Activated CD8-positive, alpha-beta memory T cell treated with anti-CD3 and anti-CD28 coated beads for 48 hours (primary cell): ENCODE measurements at regions not wholly inside any gene's neighbourhood (a gene's known extent, or its start where the extent isn't known, plus 50 kb on each side); places are given as distances from the start of the nearest gene placed in this dataset.
"Not testable (repeated sequence)": the region's sequence is repeated elsewhere in the genome, so short reads cannot be mapped to it uniquely, and the experiment has no call there.

Experiments
- DNase-seq, 3 experiments: peaks; one replicate each; pipeline ENCODE4 v3.0.0-alpha.2; 2020; ENCODE audit warnings: low read depth in 2 of 3, low spot score in 2 of 3

DNA sequence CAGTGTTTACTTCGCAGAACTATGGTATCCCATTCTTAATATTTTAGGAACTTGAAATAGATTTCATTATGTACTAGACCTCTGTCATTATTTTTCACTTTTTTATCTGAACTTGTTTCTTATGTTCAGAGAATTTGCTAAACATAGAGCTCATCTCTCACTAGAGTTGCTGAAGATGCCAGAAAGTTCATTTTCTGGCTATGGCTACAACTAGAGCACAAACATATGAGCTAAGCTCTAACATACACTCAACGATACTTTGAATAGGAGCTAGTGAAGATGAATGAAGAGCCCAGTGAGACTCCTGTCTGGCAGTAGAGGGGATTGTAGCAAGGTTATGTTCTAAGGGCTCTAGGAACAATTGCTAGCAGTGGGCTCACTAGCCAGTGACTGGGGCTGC is 582.2 kb downstream of the KIF4B start:
- no peak for DNase-seq

DNA sequence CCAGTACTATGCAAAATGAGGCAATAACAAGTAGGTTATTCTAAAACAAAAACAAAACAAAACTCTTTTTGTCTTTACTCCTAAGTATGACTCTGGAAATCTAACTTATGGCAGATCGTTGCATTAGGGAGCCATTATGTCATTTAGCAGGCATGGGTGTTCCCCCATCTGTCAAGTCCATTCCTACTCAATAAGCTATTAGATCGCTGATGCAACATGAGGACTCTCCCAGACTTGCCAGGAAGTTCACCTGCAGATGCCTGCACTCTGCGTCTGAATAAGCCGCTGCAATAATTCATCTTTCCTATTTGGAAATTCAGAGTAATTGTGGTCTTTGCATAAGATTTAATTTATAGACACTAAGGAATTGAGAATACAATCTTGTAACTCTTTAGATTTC is 585.0 kb downstream of the KIF4B start:
- no peak for DNase-seq

- DNase-seq = no peak
These were observed 592.4 kb downstream of the KIF4B start for GRCh38 chr5:155605920-155606319.

DNA sequence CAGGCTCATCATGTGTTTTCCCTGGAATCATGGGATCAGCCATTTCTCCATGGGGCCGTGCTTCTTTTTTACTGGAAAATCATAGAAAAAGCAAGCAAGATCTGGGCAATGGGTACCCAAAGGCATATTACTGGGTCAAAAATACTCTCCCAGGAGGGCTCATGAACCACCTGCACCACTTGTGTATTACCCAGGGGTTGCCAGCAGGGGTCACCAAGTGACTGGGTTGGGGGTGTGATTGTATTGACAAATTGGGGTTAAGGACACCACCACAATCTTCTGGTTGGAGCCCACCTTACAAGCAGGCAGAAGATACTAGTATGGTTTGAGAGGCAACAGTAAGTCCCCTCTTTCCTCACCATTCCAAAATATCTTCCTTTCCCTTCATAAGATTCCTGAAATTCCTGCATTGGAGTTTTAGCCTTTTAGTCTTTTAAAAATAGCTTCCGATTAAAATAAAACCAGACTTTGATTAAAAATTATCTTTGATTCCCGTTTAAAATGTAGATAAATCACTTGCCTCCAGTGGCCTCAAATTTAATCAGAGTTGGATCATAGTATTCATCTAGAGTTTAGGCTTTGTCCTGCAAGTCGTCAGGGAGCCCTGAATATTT is 603.3 kb downstream of the KIF4B start:
- DNase-seq = peak in 2 of 3 experiments; percentile 7 to 30

GRCh38 chr5:155619688-155620087 is 606.1 kb downstream of the KIF4B start:
- no peak for DNase-seq

DNA sequence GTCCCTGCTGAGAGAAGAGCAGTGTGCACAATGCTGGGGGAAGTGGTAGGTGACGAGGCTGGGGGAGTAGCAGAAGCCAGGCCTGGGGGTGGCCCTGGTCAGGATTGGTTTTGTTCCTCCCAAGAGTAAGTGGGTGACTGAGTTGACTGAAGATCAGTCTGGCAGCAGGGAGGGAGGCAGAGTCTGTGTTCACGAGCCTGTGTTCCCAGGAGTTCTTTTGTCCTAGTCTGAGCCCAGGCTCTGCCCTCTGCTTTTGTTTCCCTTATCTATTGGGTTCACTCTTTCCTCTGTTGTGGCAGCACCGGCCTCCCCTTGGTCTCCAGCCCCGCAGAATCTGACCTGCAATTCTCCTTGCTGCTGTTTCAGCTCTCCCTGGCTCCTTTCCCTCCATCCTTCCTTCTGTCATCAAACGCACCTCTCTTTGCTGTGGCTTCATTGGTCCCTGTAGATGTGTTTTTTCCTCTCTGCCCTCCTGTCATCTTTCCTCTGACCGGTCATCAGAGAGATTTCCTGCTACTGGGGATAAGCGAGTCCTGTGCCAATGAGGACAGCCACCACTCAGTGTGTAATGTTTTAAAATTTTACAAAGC is 607.4 kb downstream of the KIF4B start:
- DNase-seq = no peak

DNA sequence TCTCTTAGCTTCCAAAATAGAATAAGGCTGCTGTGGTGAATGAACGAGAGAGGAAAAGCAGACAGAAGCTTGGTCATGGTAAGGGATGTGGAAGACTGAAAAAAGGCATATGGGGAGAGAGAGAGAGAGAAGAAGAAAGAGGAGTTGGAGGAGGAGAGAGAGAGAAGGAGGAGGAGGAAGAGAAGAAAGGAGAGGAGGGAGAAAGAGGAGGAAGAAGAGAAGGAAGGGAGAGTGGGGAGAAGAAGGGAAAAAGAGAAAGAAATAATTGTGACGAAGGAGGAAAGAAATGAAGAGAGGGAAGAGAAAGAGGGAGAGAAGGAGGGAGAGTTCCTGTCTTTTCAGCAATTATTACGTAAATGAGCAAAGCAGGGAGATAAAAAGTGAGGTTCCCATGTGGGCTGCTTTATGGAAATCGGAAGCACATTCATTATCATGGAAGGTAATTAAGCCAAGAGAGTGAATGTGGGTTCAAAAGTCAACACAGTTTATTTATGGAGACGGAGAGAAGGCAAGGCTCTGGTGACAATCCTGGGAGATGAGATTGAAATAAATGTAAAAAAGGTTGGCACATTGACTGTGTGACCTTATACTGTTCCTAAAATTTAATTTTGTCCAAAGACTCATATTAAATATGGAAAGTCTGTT is 611.2 kb downstream of the KIF4B start:
- no peak for DNase-seq

GRCh38 chr5:155625315-155625714 is 611.8 kb downstream of the KIF4B start:
- no peak for DNase-seq

GRCh38 chr5:155625897-155626543 is 612.5 kb downstream of the KIF4B start:
- no peak for DNase-seq

GRCh38 chr5:155626592-155626991 is 613.0 kb downstream of the KIF4B start:
- no peak for DNase-seq

- no peak for DNase-seq
These were observed 614.8 kb downstream of the KIF4B start for GRCh38 chr5:155628346-155628745.

GRCh38 chr5:155629597-155629996 is 616.0 kb downstream of the KIF4B start:
- no peak for DNase-seq

- no peak for DNase-seq
These were observed 617.6 kb downstream of the KIF4B start for GRCh38 chr5:155631116-155631515.

DNA sequence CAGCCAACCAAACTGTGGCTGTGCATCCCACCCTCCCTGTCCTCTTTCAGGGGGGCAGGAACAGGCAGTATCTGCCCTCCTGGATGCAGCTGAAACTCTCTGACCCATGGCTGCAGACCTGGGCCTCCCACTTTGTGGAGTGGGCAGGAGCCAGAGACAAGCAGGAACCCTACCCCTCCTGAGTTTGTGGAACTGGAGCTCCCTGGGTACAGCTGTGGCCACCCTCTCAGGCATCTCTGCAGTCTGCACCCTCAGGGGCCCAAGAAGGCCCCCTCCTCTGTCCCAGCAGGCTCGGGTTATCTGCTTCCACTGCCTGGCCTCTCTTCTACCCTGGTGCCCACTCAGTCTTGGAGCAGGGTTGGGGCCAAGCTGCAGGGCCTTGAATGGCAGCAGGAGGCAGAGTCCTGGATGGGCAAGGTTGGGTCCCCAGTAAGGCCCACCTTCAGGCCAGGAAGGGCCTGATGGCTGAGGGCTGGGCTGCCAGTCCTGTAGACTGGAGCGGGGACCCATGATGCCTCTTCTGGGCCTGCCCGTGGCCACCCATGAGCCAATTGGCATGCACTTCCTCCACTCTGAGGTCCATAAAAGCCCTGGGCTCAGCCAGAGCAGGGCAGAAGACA is 619.9 kb downstream of the KIF4B start:
- no peak for DNase-seq

DNA sequence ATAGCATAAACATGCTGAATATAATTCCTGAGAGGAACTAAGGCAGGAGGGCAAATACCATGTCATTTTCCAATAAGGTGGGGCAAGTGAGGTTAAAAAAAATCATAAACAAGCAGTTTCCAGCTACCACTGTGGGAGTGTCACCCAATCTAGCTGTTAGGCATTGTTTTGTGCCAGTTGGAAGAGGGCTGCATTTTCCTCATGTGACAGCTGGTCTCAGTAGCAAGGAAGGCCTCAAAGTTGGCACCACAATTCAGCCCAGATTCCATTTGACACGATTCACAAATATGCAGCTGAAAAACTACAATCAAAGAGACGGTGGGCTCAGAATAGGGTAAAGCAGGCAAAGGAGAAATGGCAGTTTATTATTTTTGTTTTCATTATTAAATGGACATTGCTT is 636.1 kb downstream of the KIF4B start:
- DNase-seq = no peak

DNA sequence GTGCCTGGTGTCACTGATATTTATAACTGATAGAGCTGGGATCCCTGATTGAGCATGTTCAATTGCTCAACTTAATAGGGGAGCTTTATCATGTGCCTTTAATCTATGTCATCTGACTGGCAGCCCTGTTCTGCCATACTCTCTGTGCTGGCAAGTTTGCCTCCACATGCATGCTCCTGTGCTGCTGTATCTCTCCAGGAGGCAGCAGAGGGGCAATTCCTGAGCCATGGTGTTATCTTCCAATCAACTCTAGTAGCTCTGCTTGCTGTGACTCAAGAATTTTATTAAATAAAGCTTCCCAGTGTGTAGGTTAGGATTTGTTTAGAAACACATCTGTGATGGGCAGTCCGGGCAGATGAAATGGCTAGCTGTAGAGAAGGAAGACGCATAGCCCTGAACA is 642.0 kb downstream of the KIF4B start:
- DNase-seq = no peak

- DNase-seq = no peak
These were observed 648.3 kb downstream of the KIF4B start for GRCh38 chr5:155661859-155662258.

- no peak for DNase-seq
These were observed 651.8 kb downstream of the KIF4B start for GRCh38 chr5:155665361-155665760.

DNA sequence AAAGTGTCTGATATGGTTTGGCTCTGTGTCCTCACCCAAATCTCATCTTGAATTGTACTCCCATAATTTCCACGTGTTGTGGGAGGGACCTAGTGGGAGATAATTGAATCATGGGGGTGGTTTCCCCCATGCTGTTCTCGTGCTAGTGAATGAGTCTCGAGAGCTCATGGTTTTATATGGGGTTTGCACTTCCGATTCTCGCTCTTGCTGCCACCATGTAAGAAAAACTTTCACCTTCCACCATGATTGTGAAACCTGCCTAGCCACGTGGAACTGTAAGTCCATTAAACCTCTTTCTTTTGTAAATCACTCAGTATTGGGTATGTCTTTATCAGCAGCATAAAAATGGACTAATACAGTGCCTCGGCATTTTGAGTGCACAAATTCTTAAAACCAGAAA is 655.0 kb upstream of the SGCD start:
- not testable (repeated sequence) for DNase-seq

DNA sequence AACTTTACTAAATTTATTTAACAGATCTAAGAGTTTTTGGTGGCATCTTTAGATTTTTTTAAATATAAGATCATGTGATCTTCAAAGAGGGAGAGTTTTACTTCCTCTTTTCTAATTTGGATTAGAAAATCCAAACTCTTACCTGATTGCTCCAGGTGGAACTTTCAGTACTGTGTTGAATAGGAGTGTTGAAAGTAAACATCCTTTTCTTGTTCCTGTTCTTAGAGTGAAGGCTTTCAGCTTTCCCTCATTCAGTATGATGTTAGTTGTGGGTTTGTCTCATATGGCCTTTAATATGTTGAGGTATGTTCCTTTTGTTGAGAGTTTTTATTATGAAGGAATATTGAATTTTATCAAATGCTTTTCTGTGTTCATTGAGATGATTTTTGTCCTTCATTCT is 650.0 kb upstream of the SGCD start:
- no peak for DNase-seq

- no peak for DNase-seq
These were observed 648.6 kb upstream of the SGCD start for GRCh38 chr5:155678371-155678770.

DNA sequence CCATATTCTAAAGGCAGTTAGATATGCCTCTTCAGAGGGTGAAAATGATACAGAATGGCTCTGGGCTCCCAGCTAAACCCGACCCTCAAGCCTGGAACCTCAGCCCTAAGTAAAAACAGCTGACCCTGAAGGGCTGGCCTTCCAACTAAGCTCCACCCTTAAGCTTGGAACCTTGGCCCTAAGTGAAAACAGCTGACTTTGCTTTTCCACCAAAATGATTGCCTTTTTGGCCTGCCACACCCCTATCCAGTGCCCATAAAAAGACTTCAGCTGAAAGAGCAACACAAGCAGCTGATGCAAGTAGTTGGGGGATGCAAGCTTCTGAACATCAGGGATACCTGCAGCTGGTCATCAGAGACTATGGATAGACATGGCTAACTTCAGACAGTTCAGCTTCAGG is 647.4 kb upstream of the SGCD start:
- DNase-seq = no peak
